ENCODE measurements at regions not wholly inside any gene's neighbourhood (a gene's known extent, or its start where the extent isn't known, plus 50 kb on each side); places are given as distances from the start of the nearest gene placed in this dataset.

DNA sequence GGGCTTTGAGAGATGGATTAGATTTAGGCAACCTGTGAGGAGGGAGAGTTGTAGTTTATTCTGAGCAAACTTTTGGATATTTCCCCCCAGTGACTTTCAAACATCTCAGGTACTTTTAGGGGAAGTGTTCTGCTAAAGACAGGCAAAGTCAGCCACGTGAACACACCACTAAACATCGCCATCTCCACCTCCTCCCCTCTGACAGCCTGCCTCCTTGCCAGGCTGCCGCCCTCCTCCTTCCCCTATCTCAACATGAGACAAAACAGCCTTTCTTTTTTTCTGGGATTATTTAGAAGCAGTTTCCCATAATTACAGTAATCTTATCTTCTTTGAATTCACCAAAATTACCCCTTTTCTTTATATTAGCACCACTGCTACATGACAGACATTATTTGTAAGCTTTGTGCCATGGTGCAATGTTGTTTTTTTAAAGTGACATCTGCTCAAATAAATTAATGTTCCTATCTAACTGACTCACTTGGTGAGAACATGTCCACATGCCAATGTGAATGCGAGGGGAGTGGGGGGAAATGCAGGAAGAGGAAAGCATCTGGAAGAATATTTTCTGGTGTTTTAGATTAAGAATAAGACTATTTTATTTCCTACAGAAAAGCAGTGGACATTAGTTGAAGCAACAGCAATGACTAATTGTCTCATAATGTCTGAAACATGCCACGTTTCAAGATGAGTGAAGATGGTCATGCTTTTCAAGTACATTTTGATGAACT is 147.8 kb upstream of the ATP1B1 start:
- no peak for FAIRE-seq
- WGBS (ENCODE audit: missing lambda C conversion rate) = 59% methylated on average over 5 of the region's 5 CpGs
- H3K4me3 ChIP-seq = no peak overlapping the region
- no peaks in the 10 kb centered on the region for H3K4me1 ChIP-seq
- H3K27ac ChIP-seq = no peak overlapping the region
- no peak for TF ChIP-seq ZFP36 (IDR thresholded peaks at IDR 0.05; ENCODE audit: borderline replicate concordance, partially characterized antibody)
- TF ChIP-seq RCOR1 (IDR thresholded peaks at IDR 0.05; ENCODE audit: low read depth, low read length) = no peak
- no peak for TF ChIP-seq FOXS1 (CRISPR knock-in tag; IDR thresholded peaks at IDR 0.05)
- TF ChIP-seq ZNF302 (CRISPR knock-in tag; IDR thresholded peaks at IDR 0.05) = no peak
- TF ChIP-seq, protein P1, sequence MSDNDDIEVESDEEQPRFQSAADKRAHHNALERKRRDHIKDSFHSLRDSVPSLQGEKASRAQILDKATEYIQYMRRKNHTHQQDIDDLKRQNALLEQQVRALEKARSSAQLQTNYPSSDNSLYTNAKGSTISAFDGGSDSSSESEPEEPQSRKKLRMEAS (IDR thresholded peaks at IDR 0.05) = no peak
- TF ChIP-seq JUNB (IDR thresholded peaks at IDR 0.05) = no peak
- TF ChIP-seq FOSL2 (IDR thresholded peaks at IDR 0.05) = no peak
- no peak for TF ChIP-seq FOSL2 (CRISPR knock-in tag; IDR thresholded peaks at IDR 0.05)
- no peak for TF ChIP-seq HOXB5 (CRISPR knock-in tag; IDR thresholded peaks at IDR 0.05)
- TF ChIP-seq EP300 (IDR thresholded peaks at IDR 0.05) = no peak
- no peak for TF ChIP-seq SMC3 (IDR thresholded peaks at IDR 0.05)
- no peak for TF ChIP-seq PHF8 (IDR thresholded peaks at IDR 0.05; ENCODE audit: borderline replicate concordance, low read depth)
- no peak for TF ChIP-seq ZSCAN20 (CRISPR knock-in tag; IDR thresholded peaks at IDR 0.05)
- DNase-seq (ENCODE audit: low read depth in 1 of 2, low spot score in 1 of 2) = no peak
- ChIA-PET POLR2A (no interaction called here), CTCF (no interaction called here)
- ATAC-seq = no peak
- H3K9me3 ChIP-seq = no peaks in the 10 kb centered on the region
- H3K4me2 ChIP-seq = no peak overlapping the region

DNA sequence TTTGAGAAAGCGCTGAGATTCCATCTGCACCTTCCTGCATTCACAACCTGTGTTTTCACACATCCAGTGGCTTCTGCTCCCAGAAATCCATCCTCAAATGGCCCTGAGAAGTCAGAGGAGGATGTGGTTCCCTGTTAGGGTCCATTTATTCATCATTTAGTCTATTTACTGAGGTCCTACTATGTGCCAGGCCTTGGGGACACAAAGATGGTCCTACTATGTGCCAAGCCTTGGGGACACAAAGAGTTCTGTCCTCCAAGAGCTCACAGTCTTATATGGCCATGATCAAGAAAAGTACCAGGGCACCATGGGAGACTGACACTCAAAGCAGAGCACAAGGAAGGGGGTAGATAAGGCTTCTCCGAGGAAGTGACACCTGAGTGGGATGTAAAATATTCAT is 147.1 kb upstream of the ATP1B1 start:
- POLR2A ChIA-PET = no interaction called here
- Histone ChIP-seq H3K9me3 (no peaks in the 10 kb centered on the region), H3K4me1 (no peaks in the 10 kb centered on the region), H3K4me3 (no peak overlapping the region), H3K27ac (no peak overlapping the region), H3K4me2 (no peak overlapping the region)
- DNase-seq (ENCODE audit: low read depth in 1 of 2, low spot score in 1 of 2) (no peak), FAIRE-seq (no peak), ATAC-seq (no peak)
- WGBS (ENCODE audit: missing lambda C conversion rate) = 68% methylated on average over 2 of the region's 2 CpGs
- TF ChIP-seq MAFK (IDR thresholded peaks at IDR 0.05; ENCODE audit: partially characterized antibody) (no peak), HOXB13 (CRISPR knock-in tag; IDR thresholded peaks at IDR 0.05; ENCODE audit: low read depth) (no peak), GATA3 (IDR thresholded peaks at IDR 0.05; ENCODE audit: borderline replicate concordance) (no peak), BHLHE40 (IDR thresholded peaks at IDR 0.05; ENCODE audit: low read depth, low read length) (no peak), MAZ (IDR thresholded peaks at IDR 0.05; ENCODE audit: borderline replicate concordance, low read depth, low read length) (no peak), RFX5 (IDR thresholded peaks at IDR 0.05) (no peak), NR3C1 (IDR thresholded peaks at IDR 0.05) (no peak), SMC3 (IDR thresholded peaks at IDR 0.05) (no peak), TFCP2L1 (CRISPR knock-in tag; IDR thresholded peaks at IDR 0.05) (no peak), HOXA7 (CRISPR knock-in tag; IDR thresholded peaks at IDR 0.05) (no peak), HEYL (CRISPR knock-in tag; IDR thresholded peaks at IDR 0.05) (no peak), FOSB (CRISPR knock-in tag; IDR thresholded peaks at IDR 0.05) (no peak), ZC3H11A (IDR thresholded peaks at IDR 0.05) (no peak), NFE2L2 (conservative IDR thresholded peaks at IDR 0.05; ENCODE audit: low read length) (no peak), ZNF302 (CRISPR knock-in tag; IDR thresholded peaks at IDR 0.05) (no peak), RNF2 (IDR thresholded peaks at IDR 0.05; ENCODE audit: borderline replicate concordance, low read depth) (no peak), CEBPB (IDR thresholded peaks at IDR 0.05) (no peak)
- TF ChIP-seq, protein P2, sequence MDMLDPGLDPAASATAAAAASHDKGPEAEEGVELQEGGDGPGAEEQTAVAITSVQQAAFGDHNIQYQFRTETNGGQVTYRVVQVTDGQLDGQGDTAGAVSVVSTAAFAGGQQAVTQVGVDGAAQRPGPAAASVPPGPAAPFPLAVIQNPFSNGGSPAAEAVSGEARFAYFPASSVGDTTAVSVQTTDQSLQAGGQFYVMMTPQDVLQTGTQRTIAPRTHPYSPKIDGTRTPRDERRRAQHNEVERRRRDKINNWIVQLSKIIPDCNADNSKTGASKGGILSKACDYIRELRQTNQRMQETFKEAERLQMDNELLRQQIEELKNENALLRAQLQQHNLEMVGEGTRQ (IDR thresholded peaks at IDR 0.05) = no peak
- CTCF ChIA-PET = no interaction called here
